Stimulated activated naive CD8-positive, alpha-beta T cell treated with anti-CD3 and anti-CD28 coated beads, Interleukin-15, Interleukin-2, amounts not matched to agents 100 U/mL and 50 U/mL, for 24 hours (primary cell): ENCODE measurements at regions not wholly inside any gene's neighbourhood (a gene's known extent, or its start where the extent isn't known, plus 50 kb on each side); places are given as distances from the start of the nearest gene placed in this dataset.
"Not testable (repeated sequence)": the region's sequence is repeated elsewhere in the genome, so short reads cannot be mapped to it uniquely, and the experiment has no call there.

Experiments
- ATAC-seq: fragments of 150-1000 bp; cut with Tn5 transposase; one replicate; pipeline ENCODE4 v1.10.0; 2021
- DNase-seq: peaks from one replicate; pipeline ENCODE4 v3.0.0; 2021

GRCh38 chr7:17558558-17559332, 260.3 kb downstream of the AHR start:
- ATAC-seq (no peak), DNase-seq (no peak)

GRCh38 chr7:17559388-17559787, 260.9 kb downstream of the AHR start:
- no peak for ATAC-seq

DNA sequence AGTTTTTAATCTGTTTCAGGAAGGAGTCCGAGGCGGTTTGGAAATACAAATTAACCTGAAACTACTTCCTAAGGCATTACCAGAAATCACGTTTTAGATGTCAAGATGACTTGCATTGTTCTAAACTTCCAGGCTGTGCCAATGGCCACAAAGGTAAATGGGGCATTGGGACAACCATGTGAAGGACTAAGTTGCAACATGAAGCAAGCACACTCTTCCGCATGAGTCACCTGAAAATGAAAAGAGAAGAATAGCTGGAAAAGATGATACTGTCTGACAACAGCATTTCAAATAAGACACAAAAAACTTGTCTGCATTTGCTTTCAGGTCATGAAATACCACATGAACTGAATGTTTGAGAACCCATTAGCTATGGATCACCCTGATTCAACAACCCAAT, 262.1 kb downstream of the AHR start:
- ATAC-seq: no peak
- no peak for DNase-seq

More at GRCh38 chr7:17559388-17559787, 260.9 kb downstream of the AHR start:
- no peak for DNase-seq

DNA sequence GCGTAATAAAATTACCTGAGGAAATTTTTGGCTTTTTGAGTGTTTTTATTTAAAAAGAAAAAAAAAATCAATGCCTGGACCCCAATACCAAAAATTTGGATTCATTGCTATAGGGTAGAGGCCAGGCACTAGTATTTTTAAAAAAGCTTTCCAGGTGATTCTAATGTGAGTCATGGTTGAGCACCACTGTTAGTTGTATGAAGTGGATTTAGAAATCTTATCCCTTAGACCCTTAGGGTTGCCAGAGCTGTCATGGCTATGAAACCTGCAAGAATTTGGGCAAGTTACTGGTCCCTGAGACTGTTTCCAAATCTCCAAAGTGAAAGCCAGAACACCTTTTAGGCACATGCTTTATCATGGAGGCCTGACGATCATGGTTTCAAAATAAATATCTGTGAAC, 262.5 kb downstream of the AHR start:
- ATAC-seq (no peak), DNase-seq (no peak)

DNA sequence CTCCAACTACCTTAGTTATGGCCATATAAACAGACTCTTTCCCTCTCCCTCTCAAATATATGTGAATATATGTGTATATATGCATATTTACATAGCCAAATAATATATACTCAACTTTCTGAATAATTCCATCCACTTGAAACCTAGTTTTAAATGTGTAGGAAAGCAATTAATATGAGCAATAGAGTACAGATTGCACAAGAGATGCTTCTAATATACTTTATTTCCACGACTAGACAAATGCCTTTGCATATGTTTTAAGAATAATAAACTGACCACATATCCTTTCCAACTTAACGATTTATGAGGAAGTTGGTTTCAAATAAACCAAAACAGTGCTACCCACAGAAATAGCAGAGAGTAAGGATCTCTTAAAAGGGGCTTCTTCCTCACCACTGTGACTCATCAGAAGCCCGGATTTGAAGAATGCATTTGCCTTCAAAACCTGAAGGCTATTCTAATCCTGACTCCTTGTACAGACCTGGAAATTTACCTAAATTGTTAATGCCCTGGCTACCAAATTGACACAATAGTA, 266.3 kb downstream of the AHR start:
- ATAC-seq (no peak), DNase-seq (no peak)

- no peak for ATAC-seq
- DNase-seq: no peak
Measured at GRCh38 chr7:17580141-17580540, 281.7 kb downstream of the AHR start.

- DNase-seq: no peak
- no peak for ATAC-seq
Measured at GRCh38 chr7:17580856-17581255, 282.4 kb downstream of the AHR start.

GRCh38 chr7:17581301-17581700, 282.8 kb downstream of the AHR start:
- ATAC-seq (no peak), DNase-seq (no peak)

DNA sequence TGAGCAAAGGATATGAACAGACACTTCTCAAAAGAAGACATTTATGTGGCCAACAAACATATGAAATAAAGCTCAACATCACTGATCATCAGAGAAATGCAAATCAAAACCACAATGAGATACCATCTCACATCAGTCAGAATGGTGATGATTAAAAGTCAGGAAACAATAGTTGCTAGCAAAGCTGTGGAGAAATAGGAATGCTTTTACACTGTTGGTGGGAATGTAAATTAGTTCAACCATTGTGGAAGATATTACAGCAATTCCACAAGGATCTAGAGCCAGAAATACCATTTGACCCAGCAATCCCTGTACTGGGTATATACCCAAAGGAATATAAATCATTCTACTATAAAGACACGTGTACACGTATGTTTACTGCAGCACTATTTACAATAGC, 284.2 kb downstream of the AHR start:
- DNase-seq, ATAC-seq: not testable (repeated sequence)

DNA sequence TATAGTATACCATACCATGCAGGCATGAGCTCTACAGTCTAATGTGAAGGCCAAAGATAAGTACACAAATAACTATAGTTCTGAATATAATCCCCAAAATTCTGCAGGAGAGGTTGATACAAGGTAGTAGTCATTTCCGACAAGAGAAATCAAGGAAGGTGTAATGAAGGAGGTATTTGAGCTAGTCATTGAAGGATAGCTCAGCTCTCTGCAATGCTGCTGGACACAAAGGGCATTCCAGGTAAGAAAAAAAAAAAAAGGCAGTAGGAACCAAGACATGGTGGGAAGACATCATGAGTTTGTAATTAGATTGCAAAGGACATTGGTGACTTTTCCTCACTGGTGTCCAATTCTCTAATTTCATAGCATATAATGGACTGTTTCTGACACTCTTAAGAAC, 285.3 kb downstream of the AHR start:
- ATAC-seq (no peak), DNase-seq (no peak)

- no peak for ATAC-seq
- no peak for DNase-seq
Measured at GRCh38 chr7:17584822-17585221, 286.4 kb downstream of the AHR start.

- ATAC-seq: no peak
- DNase-seq: no peak
Measured at GRCh38 chr7:17586711-17587110, 288.3 kb downstream of the AHR start.

DNA sequence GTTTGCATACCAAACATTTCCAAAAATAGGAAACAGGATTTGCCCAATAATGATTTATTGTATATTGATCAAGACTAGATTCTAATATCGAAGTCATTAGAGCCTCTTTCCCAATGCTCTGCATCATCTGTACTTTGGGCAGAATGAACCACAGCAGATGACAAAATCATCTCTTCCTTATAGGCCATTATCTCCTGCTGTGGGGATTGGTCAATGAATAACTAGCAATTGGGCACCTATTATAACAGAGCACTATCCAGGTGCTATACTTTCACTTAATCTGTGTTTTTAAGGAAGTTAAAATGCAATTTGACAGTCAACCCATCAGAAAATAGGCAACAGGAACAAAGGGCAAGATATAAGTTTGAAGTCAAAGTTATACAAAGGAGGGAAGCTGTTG, 290.3 kb downstream of the AHR start:
- ATAC-seq: no peak
- DNase-seq: no peak

GRCh38 chr7:17589671-17590070, 291.2 kb downstream of the AHR start:
- DNase-seq (no peak), ATAC-seq (no peak)

- DNase-seq: no peak
- ATAC-seq: no peak
Measured at GRCh38 chr7:17590221-17590620, 291.8 kb downstream of the AHR start.

DNA sequence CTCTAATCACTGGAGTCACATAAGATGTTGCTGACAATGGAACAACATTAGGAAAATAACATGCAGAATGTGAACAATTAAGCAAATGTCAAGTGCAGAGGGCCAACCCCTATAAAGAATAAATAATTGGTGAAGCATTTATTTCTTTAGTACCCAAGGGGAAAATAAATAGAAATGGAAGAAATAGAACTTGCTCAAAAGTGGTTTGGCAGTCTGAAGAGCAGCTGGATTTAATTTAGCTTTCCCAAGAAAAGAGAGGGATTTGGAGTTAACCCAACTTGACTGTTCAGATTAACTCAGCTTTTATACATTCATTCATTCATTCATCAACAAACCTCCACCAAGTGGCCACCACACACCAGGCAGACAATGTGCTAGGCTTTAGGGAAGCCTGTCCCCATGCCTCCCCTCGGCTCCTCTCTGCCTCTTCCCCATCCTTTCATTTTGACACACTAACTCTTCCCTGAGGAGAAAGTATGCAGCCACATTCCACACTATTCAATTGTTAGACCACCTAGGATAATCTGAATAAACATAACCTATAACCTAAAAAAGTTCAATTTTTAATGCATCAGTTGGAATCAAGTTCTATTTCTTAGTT, 295.5 kb downstream of the AHR start:
- DNase-seq (no peak), ATAC-seq (no peak)

- DNase-seq (no peak), ATAC-seq (no peak)
Measured at GRCh38 chr7:17595546-17595945, 297.1 kb downstream of the AHR start.

DNA sequence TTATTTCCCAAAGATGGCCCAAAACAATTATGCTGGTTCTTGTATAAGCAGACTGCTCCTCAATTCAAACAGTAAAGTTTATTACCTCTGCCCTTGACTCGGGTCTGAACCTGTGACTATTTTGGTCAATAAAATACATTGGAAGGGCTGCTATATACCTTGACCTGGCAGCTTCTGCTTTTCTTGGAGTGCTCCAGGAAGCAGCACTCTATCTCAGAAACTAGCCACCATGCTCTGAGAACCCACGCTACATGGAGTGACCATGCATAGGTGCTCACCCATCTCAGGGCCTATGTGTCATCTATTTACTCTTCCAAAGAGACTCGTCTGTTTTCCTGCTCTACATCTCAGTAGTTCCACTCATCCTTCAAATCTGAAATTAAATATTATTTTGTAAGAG, 299.9 kb downstream of the AHR start:
- DNase-seq: no peak
- no peak for ATAC-seq

DNA sequence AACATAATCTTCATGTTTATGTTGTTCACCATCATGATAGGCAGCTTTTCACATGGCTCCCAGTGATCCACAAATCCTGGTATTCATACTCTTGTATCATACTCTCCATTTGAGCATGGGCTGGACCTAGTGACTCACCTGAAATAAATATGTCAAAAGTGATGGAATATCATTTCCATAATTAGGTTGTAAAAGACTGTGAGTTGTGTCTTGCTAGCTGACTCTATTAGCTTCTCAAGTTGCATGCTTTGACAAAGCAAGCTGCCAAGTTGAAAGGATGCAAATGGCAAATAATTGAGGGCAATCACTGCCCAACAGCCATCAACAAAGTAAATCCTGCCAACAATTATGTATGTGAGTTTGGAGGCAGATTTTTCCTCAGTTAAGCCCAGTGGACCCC, 300.4 kb downstream of the AHR start:
- DNase-seq (no peak), ATAC-seq (no peak)

- ATAC-seq (no peak), DNase-seq (no peak)
Measured at GRCh38 chr7:17599733-17600339, 301.4 kb downstream of the AHR start.

DNA sequence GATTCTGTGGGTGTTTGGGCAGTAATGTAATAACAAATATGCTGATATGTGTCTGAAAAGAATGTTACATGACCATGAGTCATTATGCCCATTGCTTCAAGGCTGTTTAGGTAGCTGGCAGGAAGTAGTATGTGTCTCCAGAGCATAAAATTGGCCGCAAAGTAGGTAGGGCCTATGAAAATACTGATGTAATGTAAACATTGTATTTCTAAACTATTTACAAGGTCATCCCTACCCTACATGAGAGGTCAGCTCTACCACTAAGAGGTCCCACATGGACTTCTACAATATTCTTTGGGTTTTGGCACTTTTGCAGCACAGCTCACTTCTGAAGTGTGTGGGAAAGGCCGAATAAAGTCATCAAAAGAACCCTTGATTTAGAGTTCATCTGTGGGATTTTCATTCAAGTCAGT, 301.9 kb downstream of the AHR start:
- ATAC-seq: no peak
- no peak for DNase-seq

- DNase-seq (no peak), ATAC-seq (no peak)
Measured at GRCh38 chr7:17601921-17602320, 303.5 kb downstream of the AHR start.

DNA sequence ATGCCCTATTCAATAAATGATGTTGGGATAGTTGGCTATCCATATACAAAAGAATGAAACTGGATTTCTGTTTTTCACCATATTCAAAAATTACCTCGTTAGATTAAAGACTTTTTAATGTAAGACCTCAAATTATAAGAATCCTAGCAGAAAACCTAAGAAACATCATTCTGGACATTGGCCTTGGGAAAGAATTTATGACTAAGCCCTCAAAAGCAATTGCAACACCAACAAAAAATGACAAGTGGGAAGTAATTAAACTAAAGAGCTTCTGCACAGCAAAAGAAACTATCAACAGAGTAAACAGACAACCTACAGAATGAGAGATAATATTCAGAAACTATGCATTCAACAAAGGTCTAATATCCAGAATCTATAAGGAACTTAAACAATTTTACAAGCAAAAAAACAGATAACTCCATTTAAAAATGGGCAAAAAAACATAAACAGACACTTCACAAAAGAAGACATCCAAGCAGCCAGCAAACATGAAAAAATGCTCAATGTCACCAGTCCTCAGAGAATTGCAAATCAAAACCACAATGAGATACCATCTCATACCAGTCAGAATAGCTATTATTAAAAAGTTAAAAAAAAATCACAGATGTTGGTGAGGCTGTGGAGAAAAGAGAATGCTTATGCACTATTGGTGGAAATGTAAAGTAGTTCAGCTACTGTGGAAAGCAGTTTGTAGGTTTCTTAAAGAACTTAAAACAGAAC, 309.8 kb downstream of the AHR start:
- no peak for DNase-seq

More for the DNA sequence above, 309.8 kb downstream of the AHR start:
- ATAC-seq: no peak
